NCI-H2107 treated with DMSO at 0.1 percent for 48 hours (cell line): ENCODE measurements at regions not wholly inside any gene's neighbourhood (a gene's known extent, or its start where the extent isn't known, plus 50 kb on each side); places are given as distances from the start of the nearest gene placed in this dataset.

Experiments used
- DNase-seq: peaks from one replicate; lab custom pipeline; 2025; ENCODE audit not compliant: unreplicated experiment; lab: John Stamatoyannopoulos, UW

DNA sequence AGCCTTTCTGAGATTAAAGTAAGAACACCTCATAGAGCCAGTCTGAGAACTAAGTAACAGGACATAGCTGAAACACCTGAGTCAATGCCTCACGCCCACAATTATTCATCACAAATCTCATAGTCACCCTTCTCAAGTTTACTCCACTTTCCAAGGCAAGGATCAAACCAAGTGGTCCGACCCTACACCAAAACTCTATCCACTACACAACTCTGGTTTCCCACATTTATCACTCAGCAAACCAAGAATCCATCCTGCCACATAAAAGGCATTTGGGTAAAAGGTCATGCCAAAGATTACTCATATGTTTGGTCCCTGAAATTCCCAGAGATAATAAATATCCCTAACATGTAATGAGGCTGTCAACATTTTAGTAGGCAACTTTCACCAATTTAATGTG is 144.1 kb downstream of the RPAP3 start:
- no peak for DNase-seq

DNA sequence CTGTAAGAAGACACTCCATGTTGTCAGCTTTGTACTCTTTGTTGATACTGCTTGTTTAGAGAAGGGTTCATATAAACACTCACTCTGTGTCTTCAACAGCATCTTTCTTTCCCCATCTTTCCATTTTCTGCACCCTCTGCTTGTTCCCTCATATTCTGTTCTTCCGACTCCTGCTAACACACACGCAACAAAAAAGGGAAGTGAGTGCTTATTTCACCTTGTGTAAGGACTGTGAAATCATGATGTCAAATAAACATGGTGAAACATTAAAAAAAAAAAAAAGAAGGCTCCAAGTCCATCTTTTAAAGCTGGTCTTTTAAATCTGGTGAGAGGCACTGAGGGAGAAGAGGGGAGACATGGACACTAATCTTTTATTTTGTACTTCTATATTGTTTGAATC is 145.4 kb downstream of the RPAP3 start:
- DNase-seq, result no peak

DNA sequence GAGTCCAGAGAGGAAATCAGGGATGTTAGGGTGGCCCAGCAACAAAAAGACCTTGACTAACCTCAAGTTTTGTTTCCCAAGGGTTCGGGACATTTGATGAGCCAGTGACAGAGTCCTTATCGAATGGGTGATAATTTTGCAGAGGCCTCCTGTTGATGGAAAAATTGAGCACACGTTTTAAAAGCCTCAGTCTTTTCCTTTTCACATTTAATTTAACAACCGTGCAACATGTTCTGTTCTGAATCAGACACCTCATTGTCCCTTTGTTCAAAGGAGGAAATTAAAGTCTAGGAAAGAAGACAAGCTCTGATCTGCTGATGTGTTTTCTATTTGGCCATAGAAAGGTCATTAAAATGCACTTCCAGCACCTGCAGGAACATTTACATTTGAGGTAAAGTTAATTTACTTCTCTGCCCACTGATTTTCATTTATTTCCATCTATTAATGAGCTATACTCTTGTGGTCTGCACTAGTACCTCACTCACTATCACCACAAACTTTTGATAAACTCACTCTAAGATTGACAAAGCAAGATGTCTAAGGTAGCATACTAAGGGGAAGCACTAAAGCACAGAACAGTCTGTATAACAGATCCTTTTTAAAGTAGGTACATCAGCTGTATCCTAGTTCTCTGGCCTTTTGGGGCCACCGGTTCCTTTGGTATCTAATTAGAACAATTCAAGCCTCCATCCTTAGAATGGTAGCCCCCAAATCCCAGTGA is 147.0 kb downstream of the RPAP3 start:
- no peak for DNase-seq

GRCh38 chr12:47557386-47557785 is 148.4 kb downstream of the RPAP3 start:
- DNase-seq, result no peak

DNA sequence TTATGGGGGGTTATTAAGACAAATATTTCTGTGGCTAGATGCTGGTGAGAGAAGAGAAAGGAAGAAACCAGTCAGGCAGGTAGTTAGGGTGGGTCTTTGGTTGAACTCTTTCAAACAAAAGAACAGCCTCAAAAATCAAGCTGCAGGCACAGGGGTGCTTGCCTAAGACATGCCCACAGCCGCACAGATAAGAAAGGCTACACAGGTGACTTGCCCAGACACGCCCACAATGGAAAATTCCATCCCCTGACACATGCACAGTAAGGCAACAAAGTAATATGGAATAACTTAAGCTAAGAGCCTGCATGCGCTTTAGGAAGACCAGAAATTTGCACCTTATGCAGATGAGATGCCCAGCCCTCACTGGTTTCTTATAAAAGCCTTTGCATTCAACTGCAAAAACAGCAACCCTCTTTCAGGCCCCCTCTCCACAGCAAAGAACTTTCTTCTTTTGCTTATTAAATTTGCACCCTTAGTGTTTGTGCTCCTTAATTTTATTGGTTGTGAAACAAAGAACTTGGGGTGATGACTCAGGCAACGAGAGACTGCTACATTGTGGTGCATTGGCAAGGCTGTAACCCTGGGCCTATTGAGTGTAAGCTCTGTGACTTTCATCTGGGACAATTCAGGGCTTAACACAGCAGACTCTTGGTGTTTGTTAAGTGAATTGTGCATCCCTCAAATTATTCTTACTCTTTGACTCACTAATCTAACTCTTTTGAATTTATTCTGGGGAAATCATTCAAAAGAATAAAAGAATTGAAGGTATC is 149.4 kb downstream of the RPAP3 start:
- no peak for DNase-seq

GRCh38 chr12:47554046-47554653 is 151.7 kb downstream of the RPAP3 start:
- DNase-seq, result no peak

DNA sequence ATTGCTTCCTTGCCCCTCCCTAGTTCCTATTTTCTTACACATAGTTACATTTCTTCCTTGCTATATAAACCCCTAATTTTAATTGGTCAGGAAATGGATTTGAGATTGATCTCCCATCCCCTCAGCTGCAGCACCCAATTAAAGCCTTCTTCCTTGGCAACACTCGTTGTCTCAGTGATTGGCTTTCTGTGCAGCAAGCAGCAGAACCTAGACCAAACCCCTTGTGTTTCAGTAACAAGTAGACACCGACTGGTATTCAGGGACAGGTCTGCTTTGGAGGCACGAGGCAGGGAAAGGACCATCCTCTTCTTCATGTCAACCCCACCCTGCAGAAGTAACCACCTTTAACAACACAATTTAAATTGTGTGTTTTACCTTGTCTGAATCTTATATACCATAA is 152.6 kb downstream of the RPAP3 start:
- DNase-seq, result no peak

DNA sequence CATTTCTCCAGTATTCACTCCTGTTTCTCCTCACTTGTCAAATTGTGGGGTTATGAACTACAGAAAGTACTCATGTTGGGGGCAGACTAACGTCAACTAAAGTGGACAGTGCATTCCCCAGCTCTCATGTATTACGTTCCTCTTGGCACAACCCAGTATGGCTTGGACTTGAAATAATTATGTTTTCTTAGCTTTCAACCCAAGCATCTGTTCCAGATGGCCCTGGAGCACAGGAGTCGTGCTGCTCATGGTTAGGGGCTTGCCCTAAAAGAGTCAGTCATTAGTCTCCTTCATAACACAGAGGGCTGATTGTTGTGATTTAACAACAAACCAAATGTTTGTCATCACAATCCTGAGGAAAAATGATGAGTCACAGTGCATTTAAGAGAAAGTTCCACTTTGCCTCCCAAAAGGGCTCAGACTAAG is 154.4 kb downstream of the RPAP3 start:
- DNase-seq, result no peak

DNA sequence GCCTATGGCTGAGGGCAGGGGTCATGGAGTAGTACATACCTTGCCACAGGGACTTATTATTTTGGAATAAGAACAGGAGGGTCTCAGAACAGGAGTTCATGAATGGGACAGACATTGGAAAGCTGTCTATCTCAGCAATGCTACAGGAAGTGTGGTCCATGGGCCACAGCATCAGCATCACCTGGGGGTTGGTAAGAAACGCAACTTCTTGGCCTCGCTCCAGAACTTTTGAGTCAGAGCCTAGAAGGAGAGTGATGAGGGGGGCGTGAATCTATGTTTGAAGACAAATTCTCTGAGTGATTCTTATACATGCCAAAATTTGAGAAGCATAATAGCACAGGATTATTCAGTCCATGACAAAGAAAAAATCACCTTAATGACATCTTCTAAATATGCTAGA is 156.6 kb downstream of the RPAP3 start:
- DNase-seq, result no peak

- no peak for DNase-seq
Observed at GRCh38 chr12:47548401-47548800, 157.4 kb downstream of the RPAP3 start.

DNA sequence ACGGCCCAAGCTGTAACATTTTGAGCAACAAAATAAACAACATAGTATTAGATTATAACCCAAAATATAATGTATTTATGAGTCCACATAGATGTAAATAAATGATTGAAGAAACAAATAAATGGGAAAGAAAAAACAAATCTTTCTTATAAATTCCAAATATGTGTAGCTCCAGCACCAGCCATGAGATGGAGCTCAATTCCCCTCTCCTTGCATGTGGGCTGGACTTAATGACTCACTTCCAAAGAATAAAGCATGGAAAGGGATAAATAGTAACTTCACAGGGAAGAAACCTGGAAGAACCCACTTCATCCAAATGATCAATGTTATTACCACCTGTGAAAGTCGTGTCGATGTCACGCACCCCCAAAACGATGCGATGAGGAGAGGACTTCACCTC is 158.8 kb downstream of the RPAP3 start:
- DNase-seq, result no peak

- DNase-seq, result no peak
Observed at GRCh38 chr12:47545938-47546609, 159.8 kb downstream of the RPAP3 start.

GRCh38 chr12:47534695-47535094 is 171.1 kb downstream of the RPAP3 start:
- no peak for DNase-seq

GRCh38 chr12:47530050-47530449 is 175.8 kb downstream of the RPAP3 start:
- DNase-seq, result no peak

GRCh38 chr12:47527816-47528215 is 178.0 kb downstream of the RPAP3 start:
- DNase-seq, result no peak

GRCh38 chr12:47520029-47520428 is 185.8 kb downstream of the RPAP3 start:
- DNase-seq, result no peak

DNA sequence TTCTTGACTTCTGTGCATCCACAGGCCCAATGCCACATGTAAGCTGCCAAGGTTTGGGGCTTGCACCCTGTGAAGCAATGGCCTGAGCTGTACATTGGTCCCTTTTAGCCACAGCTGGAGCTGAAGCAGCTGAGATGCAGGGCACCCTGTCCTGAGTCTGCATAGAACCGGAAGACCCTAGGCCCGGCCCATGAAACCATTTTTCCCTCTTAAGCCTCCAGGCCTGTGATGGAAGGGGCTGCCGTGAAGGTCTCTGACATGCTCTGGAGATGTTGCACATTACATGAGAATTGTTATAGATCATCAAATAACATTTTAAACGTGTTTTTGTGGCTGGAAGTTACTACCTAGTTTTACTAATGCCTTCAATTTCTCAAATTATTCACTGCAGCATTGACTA is 188.7 kb downstream of the RPAP3 start:
- DNase-seq, result no peak

DNA sequence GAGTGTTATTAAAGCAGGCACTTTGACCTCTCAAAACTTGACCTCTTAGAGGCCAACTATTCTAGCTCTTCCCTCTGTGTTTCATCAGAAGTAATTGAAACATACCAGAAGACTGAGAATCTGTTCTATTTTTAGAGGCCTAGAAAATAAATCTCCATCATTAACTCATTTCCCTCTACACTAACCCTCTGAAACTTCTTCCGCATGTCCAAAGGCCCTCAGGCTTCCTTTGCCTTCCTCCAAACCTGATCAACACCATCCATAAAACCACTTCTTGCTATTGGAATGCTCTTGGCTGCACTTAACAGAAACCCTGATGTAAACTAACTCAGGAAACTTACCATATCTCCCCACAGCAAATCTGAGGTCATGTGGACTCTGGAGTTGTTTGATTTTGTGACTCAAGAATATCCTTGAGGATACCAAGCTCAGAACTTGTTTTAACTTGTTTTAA is 196.4 kb downstream of the RPAP3 start:
- no peak for DNase-seq

DNA sequence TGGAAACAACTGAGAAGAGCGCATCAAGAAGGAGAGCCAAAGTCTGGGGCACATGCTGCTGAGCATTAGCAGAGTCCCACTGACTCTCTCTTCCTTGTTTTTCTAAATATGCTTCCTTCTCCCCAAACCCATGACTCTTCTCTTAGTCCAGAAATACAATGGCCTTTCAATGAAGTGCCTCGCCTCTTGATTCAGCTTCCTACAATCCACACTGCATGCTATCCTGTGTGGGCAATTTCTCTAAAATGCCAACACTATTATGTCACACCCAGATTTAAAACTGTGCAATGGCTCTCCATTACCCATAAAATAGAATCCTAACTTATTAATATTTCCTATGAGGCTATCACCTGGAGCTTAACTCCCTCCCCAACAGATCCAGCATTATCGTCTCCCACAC is 198.6 kb downstream of the RPAP3 start:
- DNase-seq, result no peak

DNA sequence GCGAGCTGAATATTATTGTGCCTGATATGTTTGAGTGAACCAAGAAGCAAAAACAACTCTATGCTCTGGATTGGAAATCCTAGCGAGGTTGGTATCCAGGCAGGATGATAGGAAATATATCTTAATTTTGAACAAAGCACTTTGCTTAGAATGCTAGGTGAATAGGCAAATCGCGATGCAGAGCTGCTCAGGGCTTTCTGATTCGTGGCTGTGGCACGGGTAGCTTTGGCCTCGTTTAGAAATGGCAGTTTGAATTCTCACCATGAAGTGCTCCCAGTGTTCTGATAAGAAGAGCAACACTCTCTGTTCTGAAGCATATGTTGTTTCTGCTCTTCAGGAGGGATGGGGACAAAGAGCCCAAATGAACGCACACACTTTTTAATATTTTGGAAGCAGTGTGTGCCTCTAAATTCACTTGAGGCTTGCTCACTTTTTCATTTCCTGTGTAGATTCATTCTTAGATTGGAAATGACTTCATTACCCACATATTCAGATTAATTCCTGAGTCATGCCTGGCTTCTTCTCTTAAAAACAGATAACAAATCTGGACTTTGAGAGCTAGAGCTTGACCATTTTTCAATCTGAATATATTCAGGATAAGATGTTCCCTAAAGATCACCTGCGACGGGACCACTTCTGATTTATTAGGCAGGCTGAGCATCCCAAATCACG is 200.9 kb downstream of the RPAP3 start:
- no peak for DNase-seq

DNA sequence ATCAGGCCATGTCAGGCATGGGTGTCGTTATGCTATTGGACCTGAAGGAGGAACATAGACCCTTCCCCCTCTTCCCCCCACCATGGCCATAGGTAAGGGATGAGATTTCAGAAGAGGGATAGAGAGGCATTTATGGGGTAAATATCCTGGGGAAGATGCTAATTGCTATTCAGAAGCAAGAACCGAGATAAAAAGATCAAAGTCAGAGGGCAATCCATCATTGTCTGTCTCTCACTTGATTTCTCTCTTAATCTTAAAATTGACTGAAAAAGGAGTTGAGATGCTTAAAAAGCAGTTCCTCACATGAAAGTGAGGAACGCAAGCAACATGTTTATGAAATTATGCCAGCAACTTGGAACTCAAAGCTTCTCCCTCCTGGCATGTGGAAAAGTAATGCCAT is 212.0 kb downstream of the RPAP3 start:
- no peak for DNase-seq
